Adrenal gland (tissue), 9 donors: ENCODE measurements at regions not wholly inside any gene's neighbourhood (a gene's known extent, or its start where the extent isn't known, plus 50 kb on each side); places are given as distances from the start of the nearest gene placed in this dataset.

ENCODE experiments used
- DNase-seq, 7 donors: peaks; one replicate each; pipeline ENCODE4 v3.0.0-alpha.2; 2019 to 2020
- H3K27ac ChIP-seq, 5 donors: fragments of 200-600 bp; sonication (generic) in 4 of 5; 1 replicate in 3 of 5; 2 replicates in 2 of 5; pipeline versions ENCODE4 v1.5.1 to v1.8.0; 2016 to 2020; ENCODE audit warnings: mild to moderate bottlenecking in 1 of 5
- H3K27me3 ChIP-seq: fragments of 200-600 bp; 2 replicates; pipeline ENCODE4 v1.8.0; 2021
- H3K36me3 ChIP-seq, 2 donors: fragments of 200-600 bp; replicated peaks in 1 of 2; 1 replicate in 1 of 2; 2 replicates in 1 of 2; pipeline versions ENCODE4 v1.5.1 to v1.8.0; 2018 to 2022
- H3K4me1 ChIP-seq, 2 donors: fragments of 200-600 bp; replicated peaks in 1 of 2; 1 replicate in 1 of 2; 2 replicates in 1 of 2; pipeline versions ENCODE4 v1.5.1 to v1.8.0; 2018 to 2021
- H3K4me3 ChIP-seq, 4 donors: fragments of 200-600 bp; sonication (generic) in 3 of 4; one replicate each; pipeline ENCODE4 v1.5.1; 2016 to 2018
- H3K9me3 ChIP-seq, 3 donors: fragments of 200-600 bp; sonication (generic) in 1 of 3; replicated peaks in 1 of 3; 1 replicate in 2 of 3; 2 replicates in 1 of 3; pipeline versions ENCODE4 v1.5.1 to v1.8.0; 2016 to 2021
- CTCF ChIP-seq, 6 experiments: fragments of 450-650 bp in 4 of 6; fragments of 200-600 bp in 2 of 6; sonication (generic) in 1 of 6; IDR thresholded peaks; 1 replicate in 5 of 6; 2 replicates in 1 of 6; pipeline versions ENCODE4 v1.5.1 to v1.8.0; 2016 to 2021; ENCODE audit warnings: antibody characterized with exemption in 6 of 6, mild to moderate bottlenecking in 2 of 6, moderate library complexity in 1 of 6
- POLR2A ChIP-seq, 2 donors: fragments of 450-650 bp; IDR thresholded peaks; one replicate each; pipeline ENCODE4 v1.6.1; 2017; ENCODE audit warnings: antibody characterized with exemption in 2 of 2, mild to moderate bottlenecking in 2 of 2, moderate library complexity in 1 of 2
- WGBS, 4 donors: extraction: QIAGEN DNeasy Blood & Tissue Kit in 2 of 4; methylation state at CpG; one replicate each; pipeline versions ENCODE4 v1.1.5 to v1.1.7; 2013 to 2017; 5-methylcytosine and 5-hydroxymethylcytosine counted together
- intact Hi-C, 2 donors: fragments of 100-400 bp; cut with DNase I; formaldehyde crosslinking; loops; one replicate each; pipeline versions ENCODE4 v1.14.1 to v1.15.0; 2022 to 2023
- donor health status: healthy with polysubstance abuse.
- donor health status: Bipolar disorder and iron deficiency.
- donor health status: DM: yes; HTN: yes; CAD: no.
- donor health status: DM: no; HTN: no; CAD: no.
- donor health status: DM: no; HTN: no; CAD: no.

GRCh38 chr5:44542470-44542869 is 153.2 kb upstream of the FGF10 start:
- H3K9me3 ChIP-seq, result no peaks in the 10 kb centered on the region
- WGBS, 4 donors, result 62 to 89% (median 78%) methylated on average over 1 of the region's 1 CpG
- no peak overlapping the region for H3K27ac ChIP-seq
- intact Hi-C loops, result no loop called here
- no peaks in the 10 kb centered on the region for H3K36me3 ChIP-seq
- DNase-seq, result no peak
- no peak overlapping the region for H3K4me3 ChIP-seq
- no peaks in the 10 kb centered on the region for H3K27me3 ChIP-seq
- no peaks in the 10 kb centered on the region for H3K4me1 ChIP-seq
- TF ChIP-seq CTCF (IDR thresholded peaks at IDR 0.05) (no peak), POLR2A (IDR thresholded peaks at IDR 0.05) (no peak)

- DNase-seq, result no peak
- H3K36me3 ChIP-seq, result no peaks in the 10 kb centered on the region
- no peaks in the 10 kb centered on the region for H3K4me1 ChIP-seq
- 64 to 82% (median 76%) methylated on average over 3 of the region's 3 CpGs for WGBS, 4 donors
- H3K27ac ChIP-seq, result no peak overlapping the region
- no peak for TF ChIP-seq POLR2A (IDR thresholded peaks at IDR 0.05)
- TF ChIP-seq CTCF (IDR thresholded peaks at IDR 0.05), result no peak
- intact Hi-C loops, result loop anchor here in 1 of 2 donors (5.0 kb wide), 1 partner anchor 233 kb away; no protein-coding TSS in a partner anchor
- no peaks in the 10 kb centered on the region for H3K9me3 ChIP-seq
- H3K4me3 ChIP-seq, result no peak overlapping the region
- no peaks in the 10 kb centered on the region for H3K27me3 ChIP-seq
Measured at GRCh38 chr5:44539602-44539919, 150.3 kb upstream of the FGF10 start.

GRCh38 chr5:44538797-44539601 is 149.8 kb upstream of the FGF10 start:
- Histone ChIP-seq H3K36me3 (no peaks in the 10 kb centered on the region), H3K9me3 (no peaks in the 10 kb centered on the region), H3K4me1 (no peaks in the 10 kb centered on the region), H3K4me3 (no peak overlapping the region), H3K27me3 (no peaks in the 10 kb centered on the region), H3K27ac (no peak overlapping the region)
- 68 to 73% (median 69%) methylated on average over 9 of the region's 9 CpGs for WGBS, 4 donors
- DNase-seq, result no peak
- TF ChIP-seq POLR2A (IDR thresholded peaks at IDR 0.05) (no peak), CTCF (IDR thresholded peaks at IDR 0.05) (no peak)
- intact Hi-C loops, result loop anchor here in 1 of 2 donors (5.0 kb wide), 1 partner anchor 233 kb away; no protein-coding TSS in a partner anchor

- Histone ChIP-seq H3K9me3 (no peaks in the 10 kb centered on the region), H3K27ac (no peak overlapping the region), H3K36me3 (no peaks in the 10 kb centered on the region), H3K4me1 (no peaks in the 10 kb centered on the region), H3K27me3 (no peaks in the 10 kb centered on the region), H3K4me3 (no peak overlapping the region)
- 48 to 52% (median 48%) methylated on average over 3 of the region's 3 CpGs for WGBS, 4 donors
- intact Hi-C loops, result loop anchor here in 1 of 2 donors (5.0 kb wide), 1 partner anchor 236 kb away; no protein-coding TSS in a partner anchor
- TF ChIP-seq CTCF (IDR thresholded peaks at IDR 0.05) (peak; percentile 43 to 71 (median 55)), POLR2A (IDR thresholded peaks at IDR 0.05) (no peak)
- peak; percentile 16 to 64 (median 31) for DNase-seq
Measured at GRCh38 chr5:44536650-44537260, 147.5 kb upstream of the FGF10 start.
